GM13977 (cell line): ENCODE measurements at regions not wholly inside any gene's neighbourhood (a gene's known extent, or its start where the extent isn't known, plus 50 kb on each side); places are given as distances from the start of the nearest gene placed in this dataset.

Source experiments
- DNase-seq: peaks from one replicate; pipeline ENCODE4 v3.0.0; 2012; ENCODE audit warnings: low spot score
- in situ Hi-C: fragments of 300-500 bp; cut with MboI; formaldehyde crosslinking; loops from one replicate; pipeline ENCODE4 v1.12.0; 2022; ENCODE audit warnings: low sequenced_read_pairs, low pct_unique_long_range_greater_than_20kb, mixed read lengths, inconsistent platforms; ENCODE audit not compliant: unreplicated experiment
- TF ChIP-seq, protein P1 (sequence below): IDR thresholded peaks from 2 replicates; pipeline ENCODE4 v1.5.1; 2012; ENCODE audit warnings: mild to moderate bottlenecking, control low read depth; ENCODE audit not compliant: insufficient read depth; ENCODE audit errors: extremely low read depth, missing control alignments

DNA sequence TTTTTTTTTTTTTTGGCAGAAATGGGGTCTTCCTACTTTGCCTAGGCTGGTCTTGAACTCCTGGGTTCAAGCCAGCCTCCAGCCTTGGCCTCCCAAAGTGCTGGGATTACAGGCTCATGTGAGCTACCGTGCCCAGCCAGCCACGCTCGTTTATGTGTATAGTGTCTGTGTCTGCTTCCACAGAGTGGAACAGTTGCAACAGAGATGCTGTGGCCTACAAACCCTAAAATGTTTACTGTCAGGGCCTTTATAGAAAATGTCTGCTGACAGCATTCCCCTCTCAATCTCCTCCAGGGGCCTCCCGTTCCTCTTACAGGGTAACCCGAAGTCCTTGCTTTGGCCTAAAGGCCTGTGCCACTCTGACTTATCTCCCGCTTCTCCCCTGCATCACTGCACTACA is 87.6 kb upstream of the LEP start:
- in situ Hi-C loops: no loop called here
- TF ChIP-seq, protein P1, sequence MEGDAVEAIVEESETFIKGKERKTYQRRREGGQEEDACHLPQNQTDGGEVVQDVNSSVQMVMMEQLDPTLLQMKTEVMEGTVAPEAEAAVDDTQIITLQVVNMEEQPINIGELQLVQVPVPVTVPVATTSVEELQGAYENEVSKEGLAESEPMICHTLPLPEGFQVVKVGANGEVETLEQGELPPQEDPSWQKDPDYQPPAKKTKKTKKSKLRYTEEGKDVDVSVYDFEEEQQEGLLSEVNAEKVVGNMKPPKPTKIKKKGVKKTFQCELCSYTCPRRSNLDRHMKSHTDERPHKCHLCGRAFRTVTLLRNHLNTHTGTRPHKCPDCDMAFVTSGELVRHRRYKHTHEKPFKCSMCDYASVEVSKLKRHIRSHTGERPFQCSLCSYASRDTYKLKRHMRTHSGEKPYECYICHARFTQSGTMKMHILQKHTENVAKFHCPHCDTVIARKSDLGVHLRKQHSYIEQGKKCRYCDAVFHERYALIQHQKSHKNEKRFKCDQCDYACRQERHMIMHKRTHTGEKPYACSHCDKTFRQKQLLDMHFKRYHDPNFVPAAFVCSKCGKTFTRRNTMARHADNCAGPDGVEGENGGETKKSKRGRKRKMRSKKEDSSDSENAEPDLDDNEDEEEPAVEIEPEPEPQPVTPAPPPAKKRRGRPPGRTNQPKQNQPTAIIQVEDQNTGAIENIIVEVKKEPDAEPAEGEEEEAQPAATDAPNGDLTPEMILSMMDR: no peak
- DNase-seq: no peak

- DNase-seq: no peak
- TF ChIP-seq, protein P1: no peak
- in situ Hi-C loops: no loop called here
Observed at GRCh38 chr7:128154504-128154903, 86.6 kb upstream of the LEP start.

DNA sequence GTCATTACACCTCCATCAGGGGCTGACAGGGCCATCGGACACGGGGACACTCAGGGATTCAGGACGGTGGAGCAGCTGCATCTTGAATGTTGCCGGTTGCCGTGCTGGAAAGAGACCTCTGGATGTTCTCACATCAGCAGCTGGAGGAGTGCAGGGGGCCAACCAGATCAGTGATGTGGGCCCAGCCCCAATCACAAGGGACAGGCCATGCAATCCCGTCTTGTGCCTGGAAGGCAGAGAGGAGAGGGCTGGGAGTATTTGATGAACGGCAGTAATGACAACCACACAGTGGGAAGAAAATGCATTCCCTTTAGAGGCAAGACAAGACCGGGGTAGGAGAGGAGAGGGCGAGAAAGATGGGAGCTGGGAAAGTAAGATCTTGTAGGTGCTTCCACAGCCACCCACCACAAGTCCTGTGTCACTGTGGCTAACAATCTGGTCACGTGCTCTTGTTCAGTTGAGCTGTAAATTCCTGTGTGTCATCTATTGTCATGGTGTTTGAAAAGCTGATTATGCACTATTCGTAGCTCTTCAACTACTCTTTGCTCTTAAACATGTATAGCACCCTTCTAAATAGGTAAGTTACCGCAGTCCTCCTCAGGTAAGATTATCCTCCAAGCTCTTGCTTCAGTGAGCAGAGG is 85.9 kb upstream of the LEP start:
- TF ChIP-seq, protein P1: no peak
- in situ Hi-C loops: no loop called here
- DNase-seq: no peak

GRCh38 chr7:128157906-128158305 is 83.2 kb upstream of the LEP start:
- no peak for DNase-seq
- TF ChIP-seq, protein P1: no peak
- in situ Hi-C loops: no loop called here

- TF ChIP-seq, protein P1: no peak
- in situ Hi-C loops: no loop called here
- no peak for DNase-seq
Observed at GRCh38 chr7:128158370-128158769, 82.7 kb upstream of the LEP start.

DNA sequence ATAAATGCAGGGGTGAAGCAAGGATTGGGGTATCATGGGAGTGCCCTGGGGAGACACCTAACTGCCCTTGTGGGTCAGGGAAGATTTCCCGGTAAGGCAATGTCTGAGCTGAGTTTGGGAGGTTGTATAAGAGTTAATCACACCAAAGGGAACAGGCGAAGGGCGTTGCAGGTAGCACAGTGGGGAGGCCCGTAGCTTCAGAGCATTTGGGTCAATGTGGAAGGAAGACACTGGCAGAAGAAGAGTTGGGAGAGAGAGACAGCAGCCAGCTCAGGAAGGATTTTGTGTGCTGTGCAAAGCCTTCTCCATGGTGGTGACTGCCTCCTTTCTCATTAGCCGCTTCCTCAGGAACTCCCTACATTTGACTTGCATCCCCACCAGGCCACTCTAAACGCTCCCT is 80.8 kb upstream of the LEP start:
- DNase-seq: no peak
- TF ChIP-seq, protein P1: no peak
- in situ Hi-C loops: no loop called here
